Erythroblast (primary cell): ENCODE measurements at regions not wholly inside any gene's neighbourhood (a gene's known extent, or its start where the extent isn't known, plus 50 kb on each side); places are given as distances from the start of the nearest gene placed in this dataset.
"Not testable (repeated sequence)": the region's sequence is repeated elsewhere in the genome, so short reads cannot be mapped to it uniquely, and the experiment has no call there.

Experiments used
- GATA1 ChIP-seq: IDR thresholded peaks from 2 replicates; pipeline ENCODE4 v1.6.1; 2011; ENCODE audit warnings: low read depth, mild to moderate bottlenecking, control low read depth, low read length, moderate library complexity
- POLR2A ChIP-seq: IDR thresholded peaks from 2 replicates; pipeline ENCODE4 v1.6.1; 2011; ENCODE audit warnings: mild to moderate bottlenecking, low read length

GRCh38 chr4:154117726-154118125 lies 328.8 kb upstream of the SFRP2 start:
- not testable (repeated sequence) for TF ChIP-seq POLR2A, GATA1
